HG02885 (cell line): ENCODE measurements at regions not wholly inside any gene's neighbourhood (a gene's known extent, or its start where the extent isn't known, plus 50 kb on each side); places are given as distances from the start of the nearest gene placed in this dataset.

Source experiments
- ATAC-seq: cut with Tn5 transposase; IDR thresholded peaks from one replicate; pipeline ENCODE4 v1.9.1; 2021; ENCODE audit warnings: mild to moderate bottlenecking; ENCODE audit not compliant: unreplicated experiment, poor library complexity

GRCh38 chr5:67454957-67455561 lies 258.5 kb upstream of the CD180 start:
- no peak for ATAC-seq

GRCh38 chr5:67453111-67453905 lies 256.7 kb upstream of the CD180 start:
- ATAC-seq: no peak

GRCh38 chr5:67451640-67452279 lies 255.2 kb upstream of the CD180 start:
- ATAC-seq: no peak

DNA sequence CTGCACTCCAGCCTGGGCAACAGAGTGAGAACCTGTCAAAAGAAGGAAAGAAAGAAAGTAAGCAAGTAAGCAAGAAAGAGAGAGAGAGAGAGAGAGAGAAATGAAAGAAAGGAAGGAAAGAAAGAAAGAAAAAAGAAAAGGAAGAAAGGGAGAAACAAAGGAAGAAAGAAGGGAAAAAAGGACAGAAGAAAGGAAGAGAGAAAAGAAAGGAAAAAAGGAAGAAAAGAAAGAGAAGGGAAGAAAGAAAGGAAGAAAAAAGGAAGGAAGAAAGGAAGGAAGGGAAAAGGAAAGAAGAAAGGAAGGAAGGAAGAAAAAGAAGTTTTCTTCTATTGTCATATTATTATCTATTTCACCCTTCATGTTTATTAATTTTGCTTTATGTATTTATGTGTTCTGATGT lies 251.1 kb upstream of the CD180 start:
- ATAC-seq: no peak

GRCh38 chr5:67437905-67438845 lies 241.6 kb upstream of the CD180 start:
- no peak for ATAC-seq

DNA sequence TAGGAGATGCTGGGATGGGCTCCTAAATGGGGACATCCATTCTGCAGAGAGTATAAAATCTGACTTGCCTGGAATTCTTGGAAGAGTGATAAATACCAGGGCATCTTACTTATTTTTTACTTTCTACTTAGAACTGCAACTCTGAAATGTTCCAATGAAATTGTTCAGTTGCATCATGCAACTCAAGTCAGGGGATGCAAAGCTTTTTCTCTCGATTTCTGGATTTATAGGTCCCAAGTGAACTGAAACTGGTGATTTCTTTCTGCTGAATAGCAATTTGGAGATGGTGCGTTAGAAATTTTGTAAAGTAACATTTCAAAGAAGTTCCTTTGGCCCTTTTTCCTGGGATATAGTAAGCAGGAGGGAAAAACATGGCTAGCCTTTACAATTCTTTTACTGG lies 238.4 kb upstream of the CD180 start:
- no peak for ATAC-seq

DNA sequence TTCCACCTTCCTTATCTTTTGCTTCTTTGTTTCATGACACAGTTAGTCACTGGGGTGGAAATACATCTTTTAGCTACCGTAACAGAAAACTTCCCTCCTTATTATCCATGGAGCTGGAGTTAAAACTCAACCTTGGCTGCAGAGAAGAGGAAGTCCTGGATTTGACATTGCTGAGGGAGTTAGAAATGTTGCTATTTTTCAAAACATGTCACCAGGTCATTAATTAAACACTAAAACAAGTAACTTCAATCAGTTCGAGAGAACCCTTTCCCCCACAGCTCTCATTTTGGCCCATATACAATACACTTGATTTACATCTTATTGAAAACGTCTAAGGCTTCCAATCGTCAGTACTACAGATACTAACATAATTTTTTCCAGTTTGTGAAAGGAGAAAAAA lies 237.9 kb upstream of the CD180 start:
- no peak for ATAC-seq

DNA sequence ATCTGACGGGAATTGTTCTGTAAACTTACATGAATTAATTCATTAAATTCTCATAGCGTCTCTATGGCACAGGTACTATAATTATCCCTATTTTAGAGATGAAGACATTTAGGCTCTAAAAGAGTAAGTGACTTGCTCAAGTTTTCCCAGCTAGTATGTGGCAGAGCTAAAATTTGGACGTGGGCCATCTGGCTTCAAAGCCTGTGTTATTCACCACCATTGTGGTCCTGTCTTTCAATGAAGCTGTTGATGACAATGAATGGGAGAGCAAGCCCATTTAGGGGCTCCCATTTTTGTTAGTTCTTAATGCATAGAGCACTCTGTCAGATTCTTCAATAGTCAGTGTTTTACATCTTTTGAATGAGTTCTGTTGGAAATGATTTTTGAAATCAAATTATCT lies 236.0 kb upstream of the CD180 start:
- ATAC-seq: no peak

- no peak for ATAC-seq
Measured at GRCh38 chr5:67431191-67431590, 234.6 kb upstream of the CD180 start.

GRCh38 chr5:67427850-67428298 lies 231.3 kb upstream of the CD180 start:
- ATAC-seq: no peak

- no peak for ATAC-seq
Measured at GRCh38 chr5:67426961-67427849, 230.6 kb upstream of the CD180 start.

- ATAC-seq: no peak
Measured at GRCh38 chr5:67425514-67425913, 228.9 kb upstream of the CD180 start.

DNA sequence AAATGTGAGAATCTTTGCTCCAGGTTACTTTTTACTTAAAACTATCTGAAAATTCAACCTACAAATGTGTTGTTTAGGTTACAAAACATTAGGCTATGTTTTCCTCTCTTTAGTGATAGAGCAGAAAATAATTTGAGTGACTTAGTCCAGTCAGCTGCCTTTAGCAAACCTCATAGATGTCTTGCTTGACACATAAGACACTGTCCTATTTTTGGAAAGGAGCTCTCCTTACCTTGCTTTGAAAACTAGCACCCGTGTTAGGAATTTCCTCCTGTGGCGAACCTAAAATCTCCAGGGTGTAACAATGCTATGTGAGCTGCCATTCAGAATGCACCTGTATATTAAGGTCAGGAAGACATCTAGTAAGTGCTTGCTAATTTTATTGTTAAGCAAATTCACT lies 221.2 kb upstream of the CD180 start:
- ATAC-seq: no peak

DNA sequence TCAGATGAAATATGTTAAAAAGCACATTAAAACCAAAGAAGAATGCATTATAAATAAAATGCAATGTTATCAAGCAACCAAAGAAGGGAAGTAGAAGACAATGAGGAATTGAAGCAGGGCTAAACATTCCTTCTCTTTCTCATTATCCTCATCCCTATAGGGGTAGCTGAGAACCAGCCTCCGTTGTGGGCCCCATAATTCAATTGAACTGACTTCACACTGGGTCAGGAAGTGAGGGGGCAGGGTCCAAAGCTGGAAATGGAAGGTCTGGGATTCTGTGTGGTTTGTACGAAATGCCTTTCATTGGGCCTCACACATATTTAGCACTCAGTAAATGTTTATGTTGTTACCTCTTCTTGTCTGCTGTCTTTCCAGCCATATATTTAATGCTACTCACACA lies 220.4 kb upstream of the CD180 start:
- no peak for ATAC-seq

DNA sequence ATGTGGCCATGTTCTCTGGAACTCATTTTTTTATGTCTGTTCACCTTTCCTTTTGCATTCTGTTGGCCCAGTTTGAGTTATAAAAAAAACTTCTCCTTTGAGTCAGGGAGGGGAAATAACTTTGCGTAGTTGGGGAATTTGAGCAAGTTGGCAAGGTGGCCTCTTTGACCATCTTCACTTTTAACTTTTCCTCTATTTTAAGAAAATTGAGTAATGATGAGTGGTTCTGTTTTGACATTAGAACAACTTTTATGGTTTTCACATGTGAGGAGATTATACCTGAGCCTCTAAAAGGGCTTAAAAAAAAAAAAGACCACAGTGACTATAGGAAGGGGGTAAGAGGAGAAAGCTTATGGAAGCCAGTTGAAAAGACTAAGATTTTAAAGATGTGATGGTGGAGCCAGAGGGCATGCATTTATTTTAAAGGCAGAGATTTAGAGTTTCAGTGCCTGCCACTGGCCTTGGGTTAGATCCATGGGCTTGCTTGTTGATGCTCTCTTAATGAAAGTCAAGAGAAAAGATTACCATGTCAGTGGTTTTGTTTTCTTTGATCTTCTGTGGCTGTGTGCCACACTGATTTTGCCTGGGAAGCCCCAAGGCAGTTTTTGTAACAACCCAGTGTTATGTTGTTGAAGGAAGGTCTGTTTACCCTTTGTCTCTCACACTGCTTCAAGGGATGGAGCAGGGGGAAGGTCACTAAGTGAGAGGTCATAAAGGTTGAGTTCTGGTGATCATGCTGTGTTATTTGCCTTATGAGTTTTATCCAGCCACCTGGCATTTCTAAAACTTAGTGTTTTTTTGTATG lies 219.7 kb upstream of the CD180 start:
- ATAC-seq: peak; percentile 73

GRCh38 chr5:67414712-67415111 lies 218.1 kb upstream of the CD180 start:
- no peak for ATAC-seq

DNA sequence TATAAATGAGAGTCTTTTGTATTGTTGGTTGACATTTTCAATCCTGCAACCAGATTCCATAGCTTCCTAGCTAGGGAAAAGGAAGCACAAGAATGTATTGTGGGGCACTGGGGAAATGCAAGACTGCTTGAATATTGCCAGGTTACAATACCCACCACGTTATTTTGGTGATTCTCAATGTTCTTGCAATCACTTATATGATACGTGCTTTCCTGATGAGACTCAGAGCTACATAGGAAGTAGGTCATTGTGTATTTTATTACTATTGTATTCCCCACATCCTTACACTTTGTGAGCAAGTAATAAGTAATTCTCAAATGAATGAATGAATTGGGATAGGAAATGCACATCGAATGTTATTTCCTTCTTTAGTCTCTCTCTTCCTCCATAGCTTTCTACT lies 217.1 kb upstream of the CD180 start:
- ATAC-seq: no peak

- ATAC-seq: no peak
Measured at GRCh38 chr5:67409126-67409777, 212.7 kb upstream of the CD180 start.
